ENCODE measurements at regions not wholly inside any gene's neighbourhood (a gene's known extent, or its start where the extent isn't known, plus 50 kb on each side); places are given as distances from the start of the nearest gene placed in this dataset.

- ATAC-seq (replicated peaks in 1 of 4), result no peak
- whole genome bisulfite sequencing (ENCODE audit: insufficient coverage), result 64% methylated on average over 2 of the region's 2 CpGs
- Histone ChIP-seq H3K4me3 (ENCODE audit: control insufficient read depth in 1 of 2, extremely low read depth in 1 of 2, low read length in 1 of 2) (no peak overlapping the region), H3K27ac (ENCODE audit: low read length) (no peak overlapping the region), H3K27me3 (replicated peaks in 1 of 2; ENCODE audit: control insufficient read depth in 2 of 2, extremely low read depth in 1 of 2, insufficient read depth in 2 of 2, low read length in 1 of 2) (peaks cover 0 to 8% of the 10 kb centered on the region in 2 experiments), H3K36me3 (ENCODE audit: control insufficient read depth in 2 of 2, extremely low read depth in 1 of 2, insufficient read depth in 1 of 2, low read length in 1 of 2) (no peaks in the 10 kb centered on the region), H3K9me3 (no peaks in the 10 kb centered on the region), H3K4me1 (ENCODE audit: control insufficient read depth in 1 of 2, extremely low read depth in 1 of 2, insufficient read depth in 2 of 2, low read length in 2 of 2) (no peaks in the 10 kb centered on the region)
- POLR2A ChIA-PET, result no interaction called here
- H3K9me3 Mint-ChIP-seq, result no peaks in the 10 kb centered on the region
- peaks cover 22 to 28% of the 10 kb centered on the region in 2 donors for H3K27me3 Mint-ChIP-seq
- no peak overlapping the region for H3K27ac Mint-ChIP-seq
- no peaks in the 10 kb centered on the region for H3K4me1 Mint-ChIP-seq
- CTCF ChIA-PET, result no interaction called here
- no peak for DNase-seq
- no peak overlapping the region for H3K4me3 Mint-ChIP-seq
- no peaks in the 10 kb centered on the region for H3K36me3 Mint-ChIP-seq
Measured at GRCh38 chr5:133809801-133810200, 158.6 kb downstream of the C5orf15 start.

GRCh38 chr5:133807348-133807747 is 161.1 kb downstream of the C5orf15 start:
- Mint-ChIP-seq H3K4me3 (no peak overlapping the region), H3K27ac (no peak overlapping the region), H3K27me3 (peaks cover 15 to 19% of the 10 kb centered on the region in 2 donors), H3K4me1 (no peaks in the 10 kb centered on the region), H3K9me3 (no peaks in the 10 kb centered on the region), H3K36me3 (no peaks in the 10 kb centered on the region)
- no peak overlapping the region for H3K27ac ChIP-seq (ENCODE audit: low read length)
- no peaks in the 10 kb centered on the region for H3K4me1 ChIP-seq (ENCODE audit: control insufficient read depth in 1 of 2, extremely low read depth in 1 of 2, insufficient read depth in 2 of 2, low read length in 2 of 2)
- H3K36me3 ChIP-seq (ENCODE audit: control insufficient read depth in 2 of 2, extremely low read depth in 1 of 2, insufficient read depth in 1 of 2, low read length in 1 of 2), result no peaks in the 10 kb centered on the region
- H3K27me3 ChIP-seq (replicated peaks in 1 of 2; ENCODE audit: control insufficient read depth in 2 of 2, extremely low read depth in 1 of 2, insufficient read depth in 2 of 2, low read length in 1 of 2), result peaks cover 0 to 15% of the 10 kb centered on the region in 2 experiments
- DNase-seq (no peak), ATAC-seq (replicated peaks in 1 of 4) (no peak)
- no peaks in the 10 kb centered on the region for H3K9me3 ChIP-seq
- ChIA-PET POLR2A (no interaction called here), CTCF (no interaction called here)
- WGBS (ENCODE audit: insufficient coverage), result 47% methylated on average over 3 of the region's 4 CpGs
- no peak overlapping the region for H3K4me3 ChIP-seq (ENCODE audit: control insufficient read depth in 1 of 2, extremely low read depth in 1 of 2, low read length in 1 of 2)

- peaks cover 13 to 20% of the 10 kb centered on the region in 2 donors for H3K27me3 Mint-ChIP-seq
- ChIA-PET POLR2A (no interaction called here), CTCF (no interaction called here)
- no peak overlapping the region for H3K4me3 Mint-ChIP-seq
- no peaks in the 10 kb centered on the region for H3K9me3 Mint-ChIP-seq
- no peaks in the 10 kb centered on the region for H3K36me3 Mint-ChIP-seq
- H3K27me3 ChIP-seq (replicated peaks in 1 of 2; ENCODE audit: control insufficient read depth in 2 of 2, extremely low read depth in 1 of 2, insufficient read depth in 2 of 2, low read length in 1 of 2), result peaks cover 0 to 16% of the 10 kb centered on the region in 2 experiments
- H3K27ac Mint-ChIP-seq, result no peak overlapping the region
- H3K4me1 Mint-ChIP-seq, result no peaks in the 10 kb centered on the region
- no peaks in the 10 kb centered on the region for H3K36me3 ChIP-seq (ENCODE audit: control insufficient read depth in 2 of 2, extremely low read depth in 1 of 2, insufficient read depth in 1 of 2, low read length in 1 of 2)
- WGBS (ENCODE audit: insufficient coverage), result no CpG with 5 or more reads among the region's 3 CpGs
- no peak for DNase-seq
- no peaks in the 10 kb centered on the region for H3K4me1 ChIP-seq (ENCODE audit: control insufficient read depth in 1 of 2, extremely low read depth in 1 of 2, insufficient read depth in 2 of 2, low read length in 2 of 2)
- no peak overlapping the region for H3K27ac ChIP-seq (ENCODE audit: low read length)
- no peak for ATAC-seq (replicated peaks in 1 of 4)
- H3K9me3 ChIP-seq, result no peaks in the 10 kb centered on the region
- no peak overlapping the region for H3K4me3 ChIP-seq (ENCODE audit: control insufficient read depth in 1 of 2, extremely low read depth in 1 of 2, low read length in 1 of 2)
Measured at GRCh38 chr5:133806847-133807246, 161.6 kb downstream of the C5orf15 start.

- Mint-ChIP-seq H3K4me1 (peaks cover 0 to 5% (median 0%) of the 10 kb centered on the region in 3 donors), H3K27ac (no peak overlapping the region), H3K9me3 (no peaks in the 10 kb centered on the region), H3K36me3 (no peaks in the 10 kb centered on the region), H3K4me3 (no peak overlapping the region), H3K27me3 (peaks cover 29 to 41% of the 10 kb centered on the region in 2 donors)
- ATAC-seq (replicated peaks in 1 of 4), result no peak
- 80% methylated on average over 4 of the region's 8 CpGs for WGBS (ENCODE audit: insufficient coverage)
- H3K4me3 ChIP-seq (ENCODE audit: control insufficient read depth in 1 of 2, extremely low read depth in 1 of 2, low read length in 1 of 2), result no peak overlapping the region
- H3K27ac ChIP-seq (ENCODE audit: low read length), result no peak overlapping the region
- no peaks in the 10 kb centered on the region for H3K4me1 ChIP-seq (ENCODE audit: control insufficient read depth in 1 of 2, extremely low read depth in 1 of 2, insufficient read depth in 2 of 2, low read length in 2 of 2)
- CTCF ChIA-PET, result no interaction called here
- POLR2A ChIA-PET, result no interaction called here
- no peaks in the 10 kb centered on the region for H3K9me3 ChIP-seq
- DNase-seq, result no peak
- no peaks in the 10 kb centered on the region for H3K36me3 ChIP-seq (ENCODE audit: control insufficient read depth in 2 of 2, extremely low read depth in 1 of 2, insufficient read depth in 1 of 2, low read length in 1 of 2)
- H3K27me3 ChIP-seq (replicated peaks in 1 of 2; ENCODE audit: control insufficient read depth in 2 of 2, extremely low read depth in 1 of 2, insufficient read depth in 2 of 2, low read length in 1 of 2), result peaks cover 0 to 32% of the 10 kb centered on the region in 2 experiments
Measured at GRCh38 chr5:133801955-133802751, 166.3 kb downstream of the C5orf15 start.

- DNase-seq (no peak), ATAC-seq (replicated peaks in 1 of 4) (no peak)
- Mint-ChIP-seq H3K4me1 (peaks cover 0 to 5% (median 0%) of the 10 kb centered on the region in 3 donors), H3K36me3 (no peaks in the 10 kb centered on the region), H3K27ac (no peak overlapping the region), H3K9me3 (no peaks in the 10 kb centered on the region), H3K27me3 (peaks cover 29 to 41% of the 10 kb centered on the region in 2 donors), H3K4me3 (no peak overlapping the region)
- ChIA-PET CTCF (no interaction called here), POLR2A (no interaction called here)
- Histone ChIP-seq H3K4me3 (ENCODE audit: control insufficient read depth in 1 of 2, extremely low read depth in 1 of 2, low read length in 1 of 2) (no peak overlapping the region), H3K27me3 (replicated peaks in 1 of 2; ENCODE audit: control insufficient read depth in 2 of 2, extremely low read depth in 1 of 2, insufficient read depth in 2 of 2, low read length in 1 of 2) (peaks cover 0 to 32% of the 10 kb centered on the region in 2 experiments), H3K27ac (ENCODE audit: low read length) (no peak overlapping the region), H3K4me1 (ENCODE audit: control insufficient read depth in 1 of 2, extremely low read depth in 1 of 2, insufficient read depth in 2 of 2, low read length in 2 of 2) (no peaks in the 10 kb centered on the region), H3K36me3 (ENCODE audit: control insufficient read depth in 2 of 2, extremely low read depth in 1 of 2, insufficient read depth in 1 of 2, low read length in 1 of 2) (no peaks in the 10 kb centered on the region), H3K9me3 (no peaks in the 10 kb centered on the region)
- 82% methylated on average over 4 of the region's 7 CpGs for WGBS (ENCODE audit: insufficient coverage)
Measured at GRCh38 chr5:133801431-133801830, 167.0 kb downstream of the C5orf15 start.

GRCh38 chr5:133799571-133800237 is 168.7 kb downstream of the C5orf15 start:
- ATAC-seq (replicated peaks in 1 of 4) (no peak), DNase-seq (no peak)
- Mint-ChIP-seq H3K4me1 (peaks cover 0 to 5% (median 0%) of the 10 kb centered on the region in 3 donors), H3K27me3 (peaks cover 26 to 41% of the 10 kb centered on the region in 2 donors), H3K4me3 (no peak overlapping the region), H3K36me3 (no peaks in the 10 kb centered on the region), H3K27ac (no peak overlapping the region), H3K9me3 (no peaks in the 10 kb centered on the region)
- ChIA-PET POLR2A (no interaction called here), CTCF (no interaction called here)
- Histone ChIP-seq H3K4me3 (ENCODE audit: control insufficient read depth in 1 of 2, extremely low read depth in 1 of 2, low read length in 1 of 2) (no peak overlapping the region), H3K27me3 (replicated peaks in 1 of 2; ENCODE audit: control insufficient read depth in 2 of 2, extremely low read depth in 1 of 2, insufficient read depth in 2 of 2, low read length in 1 of 2) (peaks cover 0 to 33% of the 10 kb centered on the region in 2 experiments), H3K36me3 (ENCODE audit: control insufficient read depth in 2 of 2, extremely low read depth in 1 of 2, insufficient read depth in 1 of 2, low read length in 1 of 2) (no peaks in the 10 kb centered on the region), H3K9me3 (no peaks in the 10 kb centered on the region), H3K4me1 (ENCODE audit: control insufficient read depth in 1 of 2, extremely low read depth in 1 of 2, insufficient read depth in 2 of 2, low read length in 2 of 2) (no peaks in the 10 kb centered on the region), H3K27ac (ENCODE audit: low read length) (no peak overlapping the region)
- no CpG with 5 or more reads among the region's 8 CpGs for WGBS (ENCODE audit: insufficient coverage)

Measured in T-cell (primary cell).